ENCODE measurements at regions not wholly inside any gene's neighbourhood (a gene's known extent, or its start where the extent isn't known, plus 50 kb on each side); places are given as distances from the start of the nearest gene placed in this dataset.

- TF ChIP-seq ATF2 (CRISPR knock-in tag; IDR thresholded peaks at IDR 0.05; ENCODE audit: borderline replicate concordance, low read depth), result no peak
Measured at GRCh38 chr12:111249018-111249370, 119.9 kb downstream of the PHETA1 start (continued).

GRCh38 chr12:111248236-111249017 is 120.5 kb downstream of the PHETA1 start:
- TF ChIP-seq EMX1 (CRISPR knock-in tag; IDR thresholded peaks at IDR 0.05) (no peak), ZSCAN18 (CRISPR knock-in tag; IDR thresholded peaks at IDR 0.05) (no peak), HMGA2 (CRISPR knock-in tag; IDR thresholded peaks at IDR 0.05) (no peak), GABPB1 (CRISPR knock-in tag; IDR thresholded peaks at IDR 0.05) (no peak), AR (CRISPR knock-in tag; IDR thresholded peaks at IDR 0.05) (no peak), FOXJ3 (CRISPR knock-in tag; IDR thresholded peaks at IDR 0.05; ENCODE audit: borderline replicate concordance) (no peak), ZNF396 (CRISPR knock-in tag; IDR thresholded peaks at IDR 0.05; ENCODE audit: borderline replicate concordance) (no peak)
- Mint-ChIP-seq H3K27ac (no peak overlapping the region), H3K36me3 (peaks cover 5% of the 10 kb centered on the region; the same call in 1 of the 2 replicates), H3K4me3 (no peak overlapping the region), H3K27me3 (ENCODE audit: low read depth) (peaks cover 7% of the 10 kb centered on the region; the same call in 1 of the 2 replicates), H3K9me3 (peaks cover 14% of the 10 kb centered on the region), H3K4me1 (no peaks in the 10 kb centered on the region)
- CTCF ChIA-PET, result interaction anchor here (0.8 kb wide), 1 partner anchor 361 kb away, joined by 3 read pairs; no protein-coding TSS in a partner anchor
- ATAC-seq (no peak), DNase-seq (ENCODE audit: low spot score) (no peak)
- POLR2A ChIA-PET, result no interaction called here

GRCh38 chr12:111247083-111247783 is 121.7 kb downstream of the PHETA1 start:
- Mint-ChIP-seq H3K4me3 (no peak overlapping the region), H3K27ac (no peak overlapping the region), H3K9me3 (peaks cover 18% of the 10 kb centered on the region), H3K4me1 (no peaks in the 10 kb centered on the region), H3K36me3 (peaks cover 8% of the 10 kb centered on the region; the same call in 1 of the 2 replicates), H3K27me3 (ENCODE audit: low read depth) (peaks cover 7% of the 10 kb centered on the region; the same call in 1 of the 2 replicates)
- ChIA-PET CTCF (no interaction called here), POLR2A (no interaction called here)
- no peak for ATAC-seq
- DNase-seq (ENCODE audit: low spot score), result no peak
- TF ChIP-seq PRRX2 (CRISPR knock-in tag; IDR thresholded peaks at IDR 0.05) (no peak), PREB (CRISPR knock-in tag; IDR thresholded peaks at IDR 0.05; ENCODE audit: borderline replicate concordance) (no peak), ZNF219 (CRISPR knock-in tag; IDR thresholded peaks at IDR 0.05; ENCODE audit: borderline replicate concordance) (no peak), GRHL2 (CRISPR knock-in tag; IDR thresholded peaks at IDR 0.05; ENCODE audit: insufficient replicate concordance, severe bottlenecking) (no peak)
